ENCODE measurements at regions not wholly inside any gene's neighbourhood (a gene's known extent, or its start where the extent isn't known, plus 50 kb on each side); places are given as distances from the start of the nearest gene placed in this dataset.

GRCh38 chr5:56607074-56607473, 208.3 kb upstream of the MAP3K1 start:
- H3K27ac Mint-ChIP-seq, result peak overlapping the region in 1 of 7 donors; percentile 77
- Histone ChIP-seq H3K4me2 (replicated peaks; ENCODE audit: extremely low read depth, low read length, poor library complexity, severe bottlenecking) (no peak overlapping the region), H3K79me2 (ENCODE audit: insufficient read depth, low read length) (no peaks in the 10 kb centered on the region), H3K36me3 (replicated peaks in 1 of 2; ENCODE audit: control insufficient read depth in 1 of 2, insufficient read depth in 2 of 2, low read length in 2 of 2) (no peaks in the 10 kb centered on the region), H3K9ac (ENCODE audit: insufficient read depth, low read length, poor library complexity, severe bottlenecking) (no peak overlapping the region), H3K27ac (ENCODE audit: low read depth in 1 of 2, low read length in 2 of 2) (no peak overlapping the region), H3K27me3 (ENCODE audit: control insufficient read depth in 2 of 2, insufficient read depth in 2 of 2, low read length in 2 of 2) (no peaks in the 10 kb centered on the region), H3K4me3 (replicated peaks in 1 of 3; ENCODE audit: low read depth in 2 of 3, low read length in 3 of 3) (no peak overlapping the region), H3K4me1 (ENCODE audit: control insufficient read depth in 1 of 2, insufficient read depth in 2 of 2, low read length in 2 of 2) (peaks cover 29 to 31% of the 10 kb centered on the region in 2 donors), H4K20me1 (ENCODE audit: insufficient read depth, low read length) (no peaks in the 10 kb centered on the region), H3K9me3 (replicated peaks in 1 of 2; ENCODE audit: control insufficient read depth in 1 of 2, insufficient read depth in 1 of 2, low read length in 2 of 2) (peaks cover 0 to 5% of the 10 kb centered on the region in 2 donors), H2AFZ (ENCODE audit: insufficient read depth, low read depth, low read length, poor library complexity, severe bottlenecking) (no peak overlapping the region)
- peaks cover 42% of the 10 kb centered on the region for H3K4me1 Mint-ChIP-seq
- intact Hi-C loops (cut with micrococcal nuclease), result no loop called here
- no peak overlapping the region for H3K4me3 Mint-ChIP-seq
- no peak for DNase-seq
- H3K27me3 Mint-ChIP-seq (ENCODE audit: low read depth in 3 of 3), result no peaks in the 10 kb centered on the region
- TF ChIP-seq, protein P1, sequence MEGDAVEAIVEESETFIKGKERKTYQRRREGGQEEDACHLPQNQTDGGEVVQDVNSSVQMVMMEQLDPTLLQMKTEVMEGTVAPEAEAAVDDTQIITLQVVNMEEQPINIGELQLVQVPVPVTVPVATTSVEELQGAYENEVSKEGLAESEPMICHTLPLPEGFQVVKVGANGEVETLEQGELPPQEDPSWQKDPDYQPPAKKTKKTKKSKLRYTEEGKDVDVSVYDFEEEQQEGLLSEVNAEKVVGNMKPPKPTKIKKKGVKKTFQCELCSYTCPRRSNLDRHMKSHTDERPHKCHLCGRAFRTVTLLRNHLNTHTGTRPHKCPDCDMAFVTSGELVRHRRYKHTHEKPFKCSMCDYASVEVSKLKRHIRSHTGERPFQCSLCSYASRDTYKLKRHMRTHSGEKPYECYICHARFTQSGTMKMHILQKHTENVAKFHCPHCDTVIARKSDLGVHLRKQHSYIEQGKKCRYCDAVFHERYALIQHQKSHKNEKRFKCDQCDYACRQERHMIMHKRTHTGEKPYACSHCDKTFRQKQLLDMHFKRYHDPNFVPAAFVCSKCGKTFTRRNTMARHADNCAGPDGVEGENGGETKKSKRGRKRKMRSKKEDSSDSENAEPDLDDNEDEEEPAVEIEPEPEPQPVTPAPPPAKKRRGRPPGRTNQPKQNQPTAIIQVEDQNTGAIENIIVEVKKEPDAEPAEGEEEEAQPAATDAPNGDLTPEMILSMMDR (IDR thresholded peaks at IDR 0.05), result no peak
- WGBS (ENCODE audit: insufficient coverage), result 78% methylated on average over 3 of the region's 4 CpGs
- peaks cover 0 to 5% of the 10 kb centered on the region in 2 donors for H3K36me3 Mint-ChIP-seq
- H3K9me3 Mint-ChIP-seq, result peaks cover 10 to 16% (median 12%) of the 10 kb centered on the region in 7 donors

GRCh38 chr5:56606192-56606591, 209.2 kb upstream of the MAP3K1 start:
- Mint-ChIP-seq H3K9me3 (peaks cover 3 to 12% (median 8%) of the 10 kb centered on the region in 7 donors), H3K27me3 (ENCODE audit: low read depth in 3 of 3) (no peaks in the 10 kb centered on the region), H3K27ac (no peak overlapping the region), H3K4me3 (no peak overlapping the region), H3K4me1 (peaks cover 44% of the 10 kb centered on the region), H3K36me3 (peaks cover 0 to 3% of the 10 kb centered on the region in 2 donors)
- no peaks in the 10 kb centered on the region for H3K79me2 ChIP-seq (ENCODE audit: insufficient read depth, low read length)
- H3K36me3 ChIP-seq (replicated peaks in 1 of 2; ENCODE audit: control insufficient read depth in 1 of 2, insufficient read depth in 2 of 2, low read length in 2 of 2), result no peaks in the 10 kb centered on the region
- H3K27me3 ChIP-seq (ENCODE audit: control insufficient read depth in 2 of 2, insufficient read depth in 2 of 2, low read length in 2 of 2), result no peaks in the 10 kb centered on the region
- no peak for DNase-seq
- intact Hi-C loops (cut with micrococcal nuclease), result no loop called here
- H3K9ac ChIP-seq (ENCODE audit: insufficient read depth, low read length, poor library complexity, severe bottlenecking), result no peak overlapping the region
- WGBS (ENCODE audit: insufficient coverage), result no CpG with 5 or more reads among the region's 3 CpGs
- no peak overlapping the region for H3K27ac ChIP-seq (ENCODE audit: low read depth in 1 of 2, low read length in 2 of 2)
- H2AFZ ChIP-seq (ENCODE audit: insufficient read depth, low read depth, low read length, poor library complexity, severe bottlenecking), result no peak overlapping the region
- H3K4me3 ChIP-seq (replicated peaks in 1 of 3; ENCODE audit: low read depth in 2 of 3, low read length in 3 of 3), result no peak overlapping the region
- peaks cover 29 to 31% of the 10 kb centered on the region in 2 donors for H3K4me1 ChIP-seq (ENCODE audit: control insufficient read depth in 1 of 2, insufficient read depth in 2 of 2, low read length in 2 of 2)
- peaks cover 0 to 5% of the 10 kb centered on the region in 2 donors for H3K9me3 ChIP-seq (replicated peaks in 1 of 2; ENCODE audit: control insufficient read depth in 1 of 2, insufficient read depth in 1 of 2, low read length in 2 of 2)
- no peak overlapping the region for H3K4me2 ChIP-seq (replicated peaks; ENCODE audit: extremely low read depth, low read length, poor library complexity, severe bottlenecking)
- TF ChIP-seq, protein P1 (IDR thresholded peaks at IDR 0.05), result no peak
- no peaks in the 10 kb centered on the region for H4K20me1 ChIP-seq (ENCODE audit: insufficient read depth, low read length)
